SK-N-SH treated with all-trans-retinoic acid at 6 μM for 48 hours (cell line): ENCODE measurements at regions not wholly inside any gene's neighbourhood (a gene's known extent, or its start where the extent isn't known, plus 50 kb on each side); places are given as distances from the start of the nearest gene placed in this dataset.

ENCODE experiments used
- ARNTL ChIP-seq: fragments of 450-650 bp; formaldehyde crosslinking; IDR thresholded peaks from 2 replicates; pipeline ENCODE4 v1.5.0; 2020; ENCODE audit warnings: low read depth, mild to moderate bottlenecking, moderate library complexity, borderline replicate concordance
- BACH2 ChIP-seq: fragments of 250-450 bp; sonication (Bioruptor Pico); IDR thresholded peaks from 2 replicates; pipeline ENCODE4 v1.9.0; 2021; ENCODE audit warnings: mild to moderate bottlenecking, borderline replicate concordance
- CSDC2 ChIP-seq: fragments of 250-450 bp; sonication (Bioruptor Pico); IDR thresholded peaks from 2 replicates; pipeline ENCODE4 v1.5.0; 2020; ENCODE audit warnings: mild to moderate bottlenecking, moderate library complexity
- CSRNP3 ChIP-seq: fragments of 250-450 bp; sonication (Bioruptor Pico); IDR thresholded peaks from 2 replicates; pipeline ENCODE4 v1.5.1; 2021; ENCODE audit warnings: mild to moderate bottlenecking, moderate library complexity
- ESRRG ChIP-seq: fragments of 250-450 bp; sonication (Bioruptor Pico); IDR thresholded peaks from 2 replicates; pipeline ENCODE4 v1.6.1; 2021; ENCODE audit warnings: mild to moderate bottlenecking
- PATZ1 ChIP-seq: fragments of 250-450 bp; sonication (Bioruptor Pico); IDR thresholded peaks from 2 replicates; pipeline ENCODE4 v1.8.0; 2020; ENCODE audit warnings: mild to moderate bottlenecking, moderate library complexity, borderline replicate concordance
- POU6F1 ChIP-seq: fragments of 250-450 bp; sonication (Bioruptor Pico); IDR thresholded peaks from 2 replicates; pipeline ENCODE4 v1.8.0; 2021; ENCODE audit warnings: low read depth, mild to moderate bottlenecking, moderate library complexity, borderline replicate concordance
- PPARA ChIP-seq: fragments of 250-450 bp; sonication (Bioruptor Pico); IDR thresholded peaks from 2 replicates; pipeline ENCODE4 v1.5.0; 2020; ENCODE audit warnings: mild to moderate bottlenecking, borderline replicate concordance
- RARB ChIP-seq: fragments of 250-450 bp; sonication (Bioruptor Pico); IDR thresholded peaks from 2 replicates; pipeline ENCODE4 v1.8.0; 2021; ENCODE audit warnings: mild to moderate bottlenecking, moderate library complexity
- SNAI2 ChIP-seq: fragments of 250-450 bp; sonication (Bioruptor Pico); IDR thresholded peaks from 2 replicates; pipeline ENCODE4 v1.5.0; 2020; ENCODE audit warnings: mild to moderate bottlenecking, moderate library complexity
- ZFP3 ChIP-seq: fragments of 250-450 bp; sonication (Bioruptor Pico); IDR thresholded peaks from 2 replicates; pipeline ENCODE4 v1.5.0; 2020; ENCODE audit warnings: mild to moderate bottlenecking, moderate library complexity
- ZFP30 ChIP-seq: fragments of 450-650 bp; formaldehyde crosslinking; IDR thresholded peaks from 2 replicates; pipeline ENCODE4 v1.5.0; 2022; ENCODE audit warnings: mild to moderate bottlenecking, moderate library complexity
- ZNF565 ChIP-seq: fragments of 450-650 bp; formaldehyde crosslinking; conservative IDR thresholded peaks from 2 replicates; pipeline ENCODE4 v1.5.0; 2020; ENCODE audit warnings: low read depth, mild to moderate bottlenecking, moderate library complexity

DNA sequence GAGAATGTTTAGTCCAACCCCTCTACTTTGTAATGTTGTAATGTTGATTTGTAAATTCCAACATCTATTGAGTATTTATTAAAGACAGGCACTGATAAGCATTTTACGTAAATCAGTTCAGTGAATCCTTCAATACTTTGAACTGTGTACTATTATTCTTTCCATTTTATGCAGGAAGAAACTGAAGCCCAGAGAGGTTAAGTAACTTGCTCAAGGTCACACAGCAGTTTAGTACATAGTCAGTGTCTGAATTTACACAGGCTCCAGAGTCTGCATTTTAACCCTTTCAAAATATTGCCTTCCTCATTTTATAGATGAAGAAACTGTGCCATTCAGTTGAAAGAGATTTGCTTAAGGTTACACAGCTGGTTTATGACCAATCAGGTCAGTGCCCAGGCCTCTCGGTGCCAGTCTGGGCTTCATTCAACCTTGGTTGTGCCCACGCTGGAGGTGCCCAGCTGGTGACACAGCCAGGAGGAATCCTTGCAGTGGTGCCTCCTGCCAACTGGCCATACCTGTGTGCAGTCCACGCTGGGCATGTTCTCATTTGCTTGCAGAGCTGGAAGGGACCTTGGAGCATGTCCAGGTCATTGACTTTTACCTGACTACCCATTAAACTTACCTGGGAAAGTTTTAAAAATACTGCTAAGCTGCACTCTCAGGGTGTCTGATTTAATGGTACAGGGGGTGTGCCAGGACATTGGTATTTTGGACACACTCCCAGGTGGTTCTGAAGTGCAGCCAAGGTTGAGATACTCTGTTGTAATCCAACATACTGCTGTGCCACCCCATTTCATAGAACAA lies 74.3 kb upstream of the CYRIA start:
- TF ChIP-seq POU6F1 (CRISPR knock-in tag) (no peak), ZFP3 (CRISPR knock-in tag) (no peak), CSRNP3 (CRISPR knock-in tag) (no peak), RARB (CRISPR knock-in tag) (no peak), PPARA (no peak), ZFP30 (no peak), SNAI2 (CRISPR knock-in tag) (no peak), ESRRG (CRISPR knock-in tag) (no peak), ZNF565 (CRISPR knock-in tag) (no peak), PATZ1 (CRISPR knock-in tag) (no peak), ARNTL (CRISPR knock-in tag) (no peak), BACH2 (CRISPR knock-in tag) (no peak), CSDC2 (CRISPR knock-in tag) (no peak)
